GM21529 (cell line): ENCODE measurements at regions not wholly inside any gene's neighbourhood (a gene's known extent, or its start where the extent isn't known, plus 50 kb on each side); places are given as distances from the start of the nearest gene placed in this dataset.

Experiments
- ATAC-seq: cut with Tn5 transposase; IDR thresholded peaks from one replicate; pipeline ENCODE4 v1.9.1; 2021; ENCODE audit not compliant: unreplicated experiment

GRCh38 chr4:56241500-56241899, 145.8 kb downstream of the AASDH start:
- no peak for ATAC-seq

GRCh38 chr4:56240554-56241174, 146.6 kb downstream of the AASDH start:
- ATAC-seq, result no peak

- no peak for ATAC-seq
These were observed 149.0 kb downstream of the AASDH start for GRCh38 chr4:56238251-56238650.

GRCh38 chr4:56235725-56236124, 151.6 kb downstream of the AASDH start:
- ATAC-seq, result no peak

GRCh38 chr4:56235011-56235410, 152.3 kb downstream of the AASDH start:
- no peak for ATAC-seq

- no peak for ATAC-seq
These were observed 153.2 kb downstream of the AASDH start for GRCh38 chr4:56234098-56234497.

- no peak for ATAC-seq
These were observed 155.9 kb downstream of the AASDH start for GRCh38 chr4:56231410-56231809.

GRCh38 chr4:56229947-56230346, 157.3 kb downstream of the AASDH start:
- ATAC-seq, result no peak

GRCh38 chr4:56227301-56227835, 159.9 kb downstream of the AASDH start:
- ATAC-seq, result no peak

GRCh38 chr4:56226579-56226978, 160.7 kb downstream of the AASDH start:
- ATAC-seq, result no peak

- no peak for ATAC-seq
These were observed 162.7 kb downstream of the AASDH start for GRCh38 chr4:56224641-56225040.

GRCh38 chr4:56222514-56222913, 164.8 kb downstream of the AASDH start:
- ATAC-seq, result no peak

GRCh38 chr4:56220261-56220660, 167.0 kb downstream of the AASDH start:
- ATAC-seq, result no peak

GRCh38 chr4:56219447-56219846, 167.8 kb downstream of the AASDH start:
- no peak for ATAC-seq

- ATAC-seq, result no peak
These were observed 168.9 kb downstream of the AASDH start for GRCh38 chr4:56218230-56218895.

- ATAC-seq, result no peak
These were observed 169.9 kb downstream of the AASDH start for GRCh38 chr4:56217343-56217890.

GRCh38 chr4:56215901-56216300, 171.4 kb downstream of the AASDH start:
- no peak for ATAC-seq

- no peak for ATAC-seq
These were observed 172.0 kb downstream of the AASDH start for GRCh38 chr4:56215141-56215783.

GRCh38 chr4:56213543-56213942, 173.7 kb downstream of the AASDH start:
- no peak for ATAC-seq

- no peak for ATAC-seq
These were observed 174.5 kb downstream of the AASDH start for GRCh38 chr4:56212774-56213173.

GRCh38 chr4:56211202-56211601, 176.1 kb downstream of the AASDH start:
- no peak for ATAC-seq

- ATAC-seq, result no peak
These were observed 176.9 kb downstream of the AASDH start for GRCh38 chr4:56210397-56210796.
